GM21723 (cell line): ENCODE measurements at regions not wholly inside any gene's neighbourhood (a gene's known extent, or its start where the extent isn't known, plus 50 kb on each side); places are given as distances from the start of the nearest gene placed in this dataset.
"Not testable (repeated sequence)": the region's sequence is repeated elsewhere in the genome, so short reads cannot be mapped to it uniquely, and the experiment has no call there.

Source experiments
- ATAC-seq: cut with Tn5 transposase; IDR thresholded peaks from one replicate; pipeline ENCODE4 v1.9.1; 2021; ENCODE audit warnings: mild to moderate bottlenecking, moderate library complexity; ENCODE audit not compliant: unreplicated experiment

GRCh38 chr20:12180107-12180661 lies 262.5 kb downstream of the BTBD3 start:
- no peak for ATAC-seq

DNA sequence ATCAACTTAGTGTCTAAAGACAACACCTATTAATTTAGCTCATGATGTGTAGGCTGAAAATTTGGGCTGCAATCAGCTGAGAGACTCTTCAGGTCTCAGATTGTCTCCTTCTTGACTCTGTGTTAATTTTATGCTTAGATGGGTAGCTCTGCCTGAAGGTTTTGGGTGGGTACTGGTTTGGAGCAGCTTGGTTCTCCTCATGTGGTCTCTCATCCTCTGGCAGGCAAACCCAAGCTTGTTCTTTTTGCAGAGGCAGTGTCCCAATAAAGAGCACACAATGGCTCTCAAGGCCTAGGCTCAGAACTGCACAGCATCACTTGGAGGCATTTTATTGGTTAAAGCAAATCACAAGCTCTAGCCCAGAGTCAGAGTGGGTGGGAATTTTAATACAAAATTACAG lies 280.6 kb downstream of the BTBD3 start:
- ATAC-seq, result no peak

- no peak for ATAC-seq
These were observed 282.0 kb downstream of the BTBD3 start for GRCh38 chr20:12199703-12200102.

GRCh38 chr20:12201289-12201991 lies 283.7 kb downstream of the BTBD3 start:
- no peak for ATAC-seq

DNA sequence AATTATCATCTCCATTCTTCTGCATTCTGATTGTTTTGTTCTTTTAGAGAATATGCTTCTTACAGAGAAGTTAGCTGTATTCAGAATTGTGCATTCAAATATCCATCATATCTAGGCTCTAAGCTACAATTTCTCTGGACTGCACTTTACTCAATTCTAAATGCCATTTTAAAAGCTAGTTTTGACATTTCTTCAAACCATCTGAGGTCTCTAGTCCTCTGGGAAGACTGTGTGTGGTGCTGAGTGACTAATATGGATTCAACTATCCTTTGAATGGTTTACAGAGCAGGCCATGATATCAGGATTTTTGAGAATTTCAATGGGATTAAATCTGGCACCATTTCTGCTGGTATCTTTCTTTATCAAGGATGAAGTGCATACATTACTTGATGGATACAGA lies 285.7 kb downstream of the BTBD3 start:
- no peak for ATAC-seq

GRCh38 chr20:12203981-12204380 lies 286.3 kb downstream of the BTBD3 start:
- no peak for ATAC-seq

DNA sequence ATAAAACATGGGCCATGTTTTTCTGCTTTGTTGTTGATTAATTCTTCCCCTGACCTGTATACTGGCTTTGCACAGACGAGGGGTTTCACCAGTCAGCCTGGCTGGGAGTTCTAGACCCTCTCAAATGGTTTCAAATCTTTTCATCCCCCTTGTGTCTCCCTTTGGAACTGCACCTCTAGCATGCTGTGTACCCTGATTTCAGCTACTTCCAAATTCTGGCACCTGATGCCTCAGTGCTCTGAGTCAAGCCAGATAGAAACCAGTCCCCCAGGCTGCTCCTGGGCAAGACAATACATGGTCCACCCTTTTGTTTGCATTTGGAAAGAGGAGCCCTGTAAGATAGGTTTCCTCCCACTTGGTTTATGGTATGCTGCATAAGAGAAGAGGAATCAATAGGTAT lies 290.2 kb downstream of the BTBD3 start:
- ATAC-seq, result no peak

- no peak for ATAC-seq
These were observed 292.9 kb downstream of the BTBD3 start for GRCh38 chr20:12210591-12210990.

DNA sequence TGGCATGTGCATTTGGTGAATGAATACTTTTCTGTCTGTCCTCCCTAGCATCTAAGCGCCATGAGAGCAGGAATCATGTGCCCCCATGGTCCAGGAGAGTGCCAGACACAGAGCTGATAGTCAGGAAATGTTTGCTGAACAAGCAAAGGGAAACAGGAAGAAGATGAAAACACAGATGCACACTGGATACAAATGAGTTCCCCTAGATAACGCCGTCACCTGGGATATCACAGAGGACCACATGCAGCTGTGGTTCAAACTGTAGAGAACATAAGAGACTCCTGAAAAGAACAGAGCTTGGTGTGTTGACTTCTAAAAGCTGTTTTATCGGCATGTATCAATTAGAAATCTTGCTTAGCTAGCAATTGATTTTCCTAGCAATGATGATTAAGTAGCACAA lies 293.7 kb downstream of the BTBD3 start:
- no peak for ATAC-seq

GRCh38 chr20:12217382-12217781 lies 299.7 kb downstream of the BTBD3 start:
- no peak for ATAC-seq

- ATAC-seq, result no peak
These were observed 302.1 kb downstream of the BTBD3 start for GRCh38 chr20:12219798-12220197.

GRCh38 chr20:12223057-12223456 lies 305.4 kb downstream of the BTBD3 start:
- no peak for ATAC-seq

GRCh38 chr20:12225898-12226297 lies 308.2 kb downstream of the BTBD3 start:
- no peak for ATAC-seq

- no peak for ATAC-seq
These were observed 312.2 kb downstream of the BTBD3 start for GRCh38 chr20:12229891-12230290.

GRCh38 chr20:12237772-12238171 lies 320.1 kb downstream of the BTBD3 start:
- no peak for ATAC-seq

- ATAC-seq, result no peak
These were observed 323.4 kb downstream of the BTBD3 start for GRCh38 chr20:12241065-12241464.

DNA sequence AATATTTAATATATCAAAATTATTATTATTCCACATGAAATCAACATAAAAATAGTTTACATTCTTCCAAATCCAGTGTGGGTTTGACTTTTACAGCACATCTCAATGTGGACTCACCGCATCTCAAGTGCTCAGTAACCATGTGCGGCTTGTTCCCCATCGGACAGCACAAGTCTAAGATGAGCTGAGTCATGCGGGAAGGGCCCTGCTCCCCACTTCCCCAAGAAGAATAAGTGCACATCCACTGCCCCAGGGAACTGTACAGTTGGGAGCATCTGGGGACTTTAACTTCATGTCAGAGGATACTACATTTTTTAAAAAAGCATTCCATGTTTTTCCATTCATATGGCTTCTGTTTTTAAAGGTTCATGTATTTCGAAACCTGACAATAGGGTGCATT lies 325.6 kb downstream of the BTBD3 start:
- ATAC-seq, result no peak

DNA sequence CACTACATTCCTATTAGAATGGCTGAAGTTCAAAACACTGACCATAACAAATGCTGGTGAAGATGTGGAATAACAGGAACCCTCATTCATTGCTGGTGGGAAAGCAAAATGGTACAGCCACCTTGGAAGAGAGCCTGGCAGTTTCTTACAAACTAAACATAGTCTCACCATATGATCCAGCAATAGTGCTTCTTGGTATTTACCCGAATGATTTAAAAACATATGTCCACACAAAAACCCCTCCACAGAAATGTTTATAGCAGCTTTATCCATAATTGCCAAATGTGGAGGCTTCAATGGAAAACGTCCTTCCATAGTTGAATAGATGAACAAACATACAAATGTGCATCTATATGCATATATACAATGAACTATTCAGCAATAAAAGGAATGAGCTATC lies 330.8 kb downstream of the BTBD3 start:
- ATAC-seq, result no peak

DNA sequence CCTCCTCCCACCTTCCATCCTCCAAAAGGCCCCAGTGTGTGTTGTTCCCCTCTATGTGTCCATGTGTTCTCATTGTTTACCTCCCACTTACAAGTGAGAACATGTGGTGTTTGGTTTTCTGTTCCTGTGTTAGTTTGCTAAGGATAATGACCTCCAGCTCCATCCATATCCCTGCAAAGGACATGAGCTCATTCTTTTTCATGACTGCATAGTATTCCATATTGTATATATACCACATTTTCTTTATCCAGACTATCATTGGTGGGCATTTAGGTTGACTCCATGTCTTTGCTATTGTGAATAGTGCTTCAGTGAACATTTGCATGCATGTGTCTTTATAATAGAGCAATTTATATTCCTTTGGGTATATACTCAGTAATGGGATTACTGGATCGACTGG lies 333.0 kb downstream of the BTBD3 start:
- ATAC-seq, result not testable (repeated sequence)

GRCh38 chr20:12252793-12253192 lies 335.1 kb downstream of the BTBD3 start:
- ATAC-seq, result no peak

- no peak for ATAC-seq
These were observed 337.8 kb downstream of the BTBD3 start for GRCh38 chr20:12255461-12255970.

GRCh38 chr20:12256806-12257205 lies 339.1 kb downstream of the BTBD3 start:
- ATAC-seq, result no peak

DNA sequence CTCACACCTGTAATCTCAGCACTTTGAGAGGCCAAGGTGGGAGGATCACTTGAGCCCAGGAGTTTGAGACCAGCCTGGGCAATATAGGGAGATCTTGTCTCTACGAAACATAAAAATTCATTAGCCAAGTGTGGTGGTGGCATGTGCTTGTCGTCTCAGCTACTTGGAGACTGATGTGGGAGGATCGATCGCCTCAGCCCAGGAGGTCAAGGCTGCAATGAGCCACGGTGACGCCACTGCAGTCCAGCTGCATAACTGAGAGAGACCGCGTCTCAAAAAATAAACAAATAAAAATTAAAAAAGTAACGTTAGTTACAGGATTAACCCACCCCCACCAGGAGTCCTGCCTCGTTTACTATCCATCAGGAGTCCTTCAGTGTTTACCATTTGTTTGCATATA lies 345.1 kb downstream of the BTBD3 start:
- ATAC-seq, result no peak
